H1 (cell line): ENCODE measurements at regions not wholly inside any gene's neighbourhood (a gene's known extent, or its start where the extent isn't known, plus 50 kb on each side); places are given as distances from the start of the nearest gene placed in this dataset.

Experiments used
- CBX5 ChIP-seq: fragments of 300-800, 300-1000 bp; sonication (generic); IDR thresholded peaks from 2 replicates; pipeline ENCODE4 v1.7.1; 2016; ENCODE audit warnings: antibody characterized with exemption, low read length, low read depth
- CHD1 ChIP-seq: IDR thresholded peaks from 2 replicates; pipeline ENCODE4 v1.6.1; 2012; ENCODE audit warnings: low read depth, low read length, improper control_type of control experiment
- CREB1 ChIP-seq: IDR thresholded peaks from 2 replicates; pipeline ENCODE4 v1.6.1; 2012; ENCODE audit warnings: inconsistent platforms
- GABPA ChIP-seq: IDR thresholded peaks from 2 replicates; pipeline ENCODE4 v1.6.1; 2011; ENCODE audit warnings: mild to moderate bottlenecking, low read length, moderate library complexity, borderline replicate concordance; ENCODE audit not compliant: insufficient read depth
- GTF2F1 ChIP-seq: IDR thresholded peaks from 2 replicates; pipeline ENCODE4 v1.6.1; 2012; ENCODE audit warnings: low read depth, low read length, improper control_type of control experiment, borderline replicate concordance
- HDAC2 ChIP-seq, 2 experiments: fragments of 300-600 bp in 1 of 2; sonication (generic) in 1 of 2; IDR thresholded peaks; 2 replicates each; pipeline ENCODE4 v1.6.1; 2011 to 2012; ENCODE audit warnings: low read depth in 2 of 2, low read length in 2 of 2, mild to moderate bottlenecking in 2 of 2, moderate library complexity in 2 of 2, borderline replicate concordance in 1 of 2, inconsistent platforms in 1 of 2
- KDM5A ChIP-seq: fragments of 200-600 bp; IDR thresholded peaks from 2 replicates; pipeline ENCODE4 v1.7.1; 2012; ENCODE audit warnings: mild to moderate bottlenecking, low read length, inconsistent platforms, mixed read lengths
- NANOG ChIP-seq: IDR thresholded peaks from 2 replicates; pipeline ENCODE4 v1.6.1; 2011; ENCODE audit warnings: low read length, low read depth, mild to moderate bottlenecking, inconsistent platforms; ENCODE audit not compliant: insufficient read depth, poor library complexity, severe bottlenecking
- SUZ12 ChIP-seq: fragments of 200-600 bp; sonication (generic); IDR thresholded peaks from 2 replicates; pipeline ENCODE4 v1.6.1; 2012; ENCODE audit warnings: mild to moderate bottlenecking, inconsistent platforms, low read length, moderate library complexity, mixed read lengths
- ZNF274 ChIP-seq: IDR thresholded peaks from 2 replicates; pipeline ENCODE4 v1.7.0; 2012; ENCODE audit warnings: low read length, borderline replicate concordance; ENCODE audit errors: extremely low read depth
- TF ChIP-seq, protein P1 (sequence below): fragments of 300-600 bp; sonication (generic); IDR thresholded peaks from 2 replicates; pipeline ENCODE4 v1.7.1; 2012; ENCODE audit warnings: low read length, moderate library complexity, mild to moderate bottlenecking, inconsistent platforms; ENCODE audit not compliant: insufficient replicate concordance

DNA sequence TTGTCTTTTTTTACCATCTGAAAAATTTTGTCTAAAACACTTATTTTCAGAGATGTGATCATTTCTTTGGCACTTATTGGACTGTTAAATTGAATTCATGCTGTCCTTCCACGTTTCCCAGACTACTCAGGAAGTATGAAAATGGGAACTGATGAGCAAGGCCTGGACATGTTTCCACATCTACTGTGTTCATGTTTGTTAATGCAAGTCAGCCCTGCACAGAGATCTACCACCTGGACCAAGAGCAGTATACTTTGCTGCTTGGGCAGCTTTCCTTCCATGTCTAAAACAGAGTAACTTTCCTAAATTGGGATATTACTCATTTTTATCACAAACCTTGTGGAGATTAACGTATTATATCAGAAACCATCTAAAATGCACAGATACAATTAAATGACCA, 687.4 kb downstream of the DIAPH3 start (continued):
- TF ChIP-seq, protein P1, sequence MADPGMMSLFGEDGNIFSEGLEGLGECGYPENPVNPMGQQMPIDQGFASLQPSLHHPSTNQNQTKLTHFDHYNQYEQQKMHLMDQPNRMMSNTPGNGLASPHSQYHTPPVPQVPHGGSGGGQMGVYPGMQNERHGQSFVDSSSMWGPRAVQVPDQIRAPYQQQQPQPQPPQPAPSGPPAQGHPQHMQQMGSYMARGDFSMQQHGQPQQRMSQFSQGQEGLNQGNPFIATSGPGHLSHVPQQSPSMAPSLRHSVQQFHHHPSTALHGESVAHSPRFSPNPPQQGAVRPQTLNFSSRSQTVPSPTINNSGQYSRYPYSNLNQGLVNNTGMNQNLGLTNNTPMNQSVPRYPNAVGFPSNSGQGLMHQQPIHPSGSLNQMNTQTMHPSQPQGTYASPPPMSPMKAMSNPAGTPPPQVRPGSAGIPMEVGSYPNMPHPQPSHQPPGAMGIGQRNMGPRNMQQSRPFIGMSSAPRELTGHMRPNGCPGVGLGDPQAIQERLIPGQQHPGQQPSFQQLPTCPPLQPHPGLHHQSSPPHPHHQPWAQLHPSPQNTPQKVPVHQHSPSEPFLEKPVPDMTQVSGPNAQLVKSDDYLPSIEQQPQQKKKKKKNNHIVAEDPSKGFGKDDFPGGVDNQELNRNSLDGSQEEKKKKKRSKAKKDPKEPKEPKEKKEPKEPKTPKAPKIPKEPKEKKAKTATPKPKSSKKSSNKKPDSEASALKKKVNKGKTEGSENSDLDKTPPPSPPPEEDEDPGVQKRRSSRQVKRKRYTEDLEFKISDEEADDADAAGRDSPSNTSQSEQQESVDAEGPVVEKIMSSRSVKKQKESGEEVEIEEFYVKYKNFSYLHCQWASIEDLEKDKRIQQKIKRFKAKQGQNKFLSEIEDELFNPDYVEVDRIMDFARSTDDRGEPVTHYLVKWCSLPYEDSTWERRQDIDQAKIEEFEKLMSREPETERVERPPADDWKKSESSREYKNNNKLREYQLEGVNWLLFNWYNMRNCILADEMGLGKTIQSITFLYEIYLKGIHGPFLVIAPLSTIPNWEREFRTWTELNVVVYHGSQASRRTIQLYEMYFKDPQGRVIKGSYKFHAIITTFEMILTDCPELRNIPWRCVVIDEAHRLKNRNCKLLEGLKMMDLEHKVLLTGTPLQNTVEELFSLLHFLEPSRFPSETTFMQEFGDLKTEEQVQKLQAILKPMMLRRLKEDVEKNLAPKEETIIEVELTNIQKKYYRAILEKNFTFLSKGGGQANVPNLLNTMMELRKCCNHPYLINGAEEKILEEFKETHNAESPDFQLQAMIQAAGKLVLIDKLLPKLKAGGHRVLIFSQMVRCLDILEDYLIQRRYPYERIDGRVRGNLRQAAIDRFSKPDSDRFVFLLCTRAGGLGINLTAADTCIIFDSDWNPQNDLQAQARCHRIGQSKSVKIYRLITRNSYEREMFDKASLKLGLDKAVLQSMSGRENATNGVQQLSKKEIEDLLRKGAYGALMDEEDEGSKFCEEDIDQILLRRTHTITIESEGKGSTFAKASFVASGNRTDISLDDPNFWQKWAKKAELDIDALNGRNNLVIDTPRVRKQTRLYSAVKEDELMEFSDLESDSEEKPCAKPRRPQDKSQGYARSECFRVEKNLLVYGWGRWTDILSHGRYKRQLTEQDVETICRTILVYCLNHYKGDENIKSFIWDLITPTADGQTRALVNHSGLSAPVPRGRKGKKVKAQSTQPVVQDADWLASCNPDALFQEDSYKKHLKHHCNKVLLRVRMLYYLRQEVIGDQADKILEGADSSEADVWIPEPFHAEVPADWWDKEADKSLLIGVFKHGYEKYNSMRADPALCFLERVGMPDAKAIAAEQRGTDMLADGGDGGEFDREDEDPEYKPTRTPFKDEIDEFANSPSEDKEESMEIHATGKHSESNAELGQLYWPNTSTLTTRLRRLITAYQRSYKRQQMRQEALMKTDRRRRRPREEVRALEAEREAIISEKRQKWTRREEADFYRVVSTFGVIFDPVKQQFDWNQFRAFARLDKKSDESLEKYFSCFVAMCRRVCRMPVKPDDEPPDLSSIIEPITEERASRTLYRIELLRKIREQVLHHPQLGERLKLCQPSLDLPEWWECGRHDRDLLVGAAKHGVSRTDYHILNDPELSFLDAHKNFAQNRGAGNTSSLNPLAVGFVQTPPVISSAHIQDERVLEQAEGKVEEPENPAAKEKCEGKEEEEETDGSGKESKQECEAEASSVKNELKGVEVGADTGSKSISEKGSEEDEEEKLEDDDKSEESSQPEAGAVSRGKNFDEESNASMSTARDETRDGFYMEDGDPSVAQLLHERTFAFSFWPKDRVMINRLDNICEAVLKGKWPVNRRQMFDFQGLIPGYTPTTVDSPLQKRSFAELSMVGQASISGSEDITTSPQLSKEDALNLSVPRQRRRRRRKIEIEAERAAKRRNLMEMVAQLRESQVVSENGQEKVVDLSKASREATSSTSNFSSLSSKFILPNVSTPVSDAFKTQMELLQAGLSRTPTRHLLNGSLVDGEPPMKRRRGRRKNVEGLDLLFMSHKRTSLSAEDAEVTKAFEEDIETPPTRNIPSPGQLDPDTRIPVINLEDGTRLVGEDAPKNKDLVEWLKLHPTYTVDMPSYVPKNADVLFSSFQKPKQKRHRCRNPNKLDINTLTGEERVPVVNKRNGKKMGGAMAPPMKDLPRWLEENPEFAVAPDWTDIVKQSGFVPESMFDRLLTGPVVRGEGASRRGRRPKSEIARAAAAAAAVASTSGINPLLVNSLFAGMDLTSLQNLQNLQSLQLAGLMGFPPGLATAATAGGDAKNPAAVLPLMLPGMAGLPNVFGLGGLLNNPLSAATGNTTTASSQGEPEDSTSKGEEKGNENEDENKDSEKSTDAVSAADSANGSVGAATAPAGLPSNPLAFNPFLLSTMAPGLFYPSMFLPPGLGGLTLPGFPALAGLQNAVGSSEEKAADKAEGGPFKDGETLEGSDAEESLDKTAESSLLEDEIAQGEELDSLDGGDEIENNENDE, result no peak
- TF ChIP-seq CREB1, result no peak
- no peak for TF ChIP-seq SUZ12
- TF ChIP-seq KDM5A, result no peak
- no peak for TF ChIP-seq CBX5
- no peak for TF ChIP-seq GABPA
- TF ChIP-seq NANOG, result no peak
- no peak for TF ChIP-seq CHD1
- TF ChIP-seq GTF2F1, result no peak
- TF ChIP-seq ZNF274, result no peak
- no peak for TF ChIP-seq HDAC2 (IDR thresholded peaks at IDR 0.05; ENCODE audit: borderline replicate concordance in 1 of 2, low read depth in 2 of 2, low read length in 2 of 2)
